ENCODE measurements at regions not wholly inside any gene's neighbourhood (a gene's known extent, or its start where the extent isn't known, plus 50 kb on each side); places are given as distances from the start of the nearest gene placed in this dataset.
A peak's percentile ranks its signal among the peaks of the same experiment; 100 is the strongest.

DNA sequence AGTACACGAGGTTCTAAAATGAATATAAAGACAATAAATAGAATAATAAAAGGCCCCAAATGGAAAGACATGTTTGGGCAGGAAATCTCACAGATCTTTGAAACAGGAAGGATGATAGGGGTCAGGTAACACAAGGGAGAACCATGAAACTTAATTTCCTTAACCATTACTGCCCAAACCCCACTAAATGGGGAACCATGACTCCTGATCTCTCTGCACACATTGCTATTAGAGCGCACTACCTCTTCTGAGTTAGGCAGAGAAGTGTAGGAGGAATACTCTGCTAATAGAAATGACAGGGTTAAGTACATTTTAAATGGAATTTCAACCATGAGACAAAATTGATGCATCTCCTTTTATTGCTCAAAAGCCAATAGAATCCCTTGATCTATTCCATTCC is 213.7 kb upstream of the SETBP1 start:
- DNase-seq: no peak

DNA sequence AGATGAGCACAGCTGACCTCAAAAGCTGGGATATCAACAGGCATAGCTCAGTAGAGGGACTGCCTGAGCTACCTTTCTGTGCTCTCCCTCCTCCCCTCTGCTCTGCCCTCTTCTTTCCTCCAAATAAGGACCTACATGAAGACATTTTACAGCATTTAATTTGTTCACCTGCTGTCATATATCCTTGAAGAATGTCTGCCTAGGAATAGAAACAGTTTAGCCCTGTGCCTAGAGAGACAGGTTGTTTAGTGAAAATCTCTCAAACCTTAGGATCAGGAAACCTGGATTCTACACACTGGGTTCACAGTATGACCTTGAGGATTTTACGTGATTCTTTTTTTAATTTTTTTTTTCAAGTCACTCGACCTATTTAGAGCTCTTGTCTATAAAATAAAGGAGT is 213.0 kb upstream of the SETBP1 start:
- no peak for DNase-seq

DNA sequence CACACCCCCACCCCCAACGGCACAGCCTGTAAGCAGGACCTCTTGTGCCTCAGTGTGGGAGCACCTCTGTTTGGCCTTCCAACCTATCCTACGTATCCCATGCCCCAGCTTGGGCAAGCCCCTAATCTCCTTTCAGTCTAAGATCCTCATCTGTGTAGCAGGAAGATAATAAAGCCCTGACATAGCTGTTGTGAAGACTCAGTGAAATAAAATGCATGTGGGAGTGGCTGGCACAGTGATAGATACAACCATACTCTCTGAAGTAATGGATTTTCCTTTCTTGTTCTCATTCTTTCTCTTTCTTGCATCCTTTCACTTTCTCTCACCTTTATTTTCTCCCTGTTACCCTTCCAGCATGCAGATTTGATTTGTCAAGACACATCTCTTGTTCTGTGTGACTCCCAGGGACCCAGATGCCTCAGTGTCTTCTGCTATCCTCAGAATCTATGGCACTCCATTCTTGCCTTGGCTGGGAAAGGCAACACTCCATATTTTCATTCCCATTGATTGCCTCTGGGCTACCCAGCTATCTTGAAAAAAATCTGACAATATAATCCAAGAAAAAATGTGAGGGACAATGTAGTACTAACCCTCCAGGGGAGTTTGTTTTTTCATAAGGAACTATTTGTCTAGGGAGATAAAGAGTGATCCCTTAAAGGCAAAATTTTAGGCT is 207.2 kb upstream of the SETBP1 start:
- DNase-seq: no peak

DNA sequence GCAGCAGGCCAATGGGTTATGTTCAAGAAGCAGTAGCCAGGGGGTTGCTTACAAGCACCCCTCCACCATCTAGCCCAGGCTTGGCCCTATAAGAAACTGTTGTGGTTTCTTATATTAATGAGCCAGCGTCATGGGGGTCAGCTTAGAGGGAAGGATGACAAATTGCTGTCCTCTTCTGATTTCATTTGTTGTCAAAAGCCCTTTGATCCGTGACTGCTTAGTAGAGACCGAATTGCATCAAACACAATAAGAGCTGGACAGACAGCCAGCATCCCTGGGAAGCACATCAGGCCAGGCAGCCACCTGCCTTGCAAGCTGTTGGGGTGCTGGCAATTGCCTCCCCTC is 206.6 kb upstream of the SETBP1 start:
- no peak for DNase-seq

DNA sequence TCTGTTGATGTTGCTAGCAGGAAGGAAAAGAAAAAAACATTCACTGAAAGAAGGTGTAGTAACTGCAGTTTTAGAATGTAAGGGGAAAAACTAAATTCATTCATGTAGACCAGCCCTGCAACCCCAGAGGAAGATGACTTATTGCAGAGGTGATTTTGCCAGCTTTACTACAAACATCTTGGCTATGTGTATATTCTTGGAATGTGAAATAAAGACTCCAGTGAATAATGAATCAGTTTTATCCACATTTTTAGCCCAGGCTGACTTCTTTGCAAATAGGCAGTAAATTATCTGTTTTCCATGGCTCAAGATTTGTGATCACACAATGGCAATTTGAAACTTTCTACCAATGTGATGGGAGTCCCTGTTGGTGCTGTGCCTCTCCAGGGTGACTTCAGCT is 206.1 kb upstream of the SETBP1 start:
- DNase-seq: no peak

DNA sequence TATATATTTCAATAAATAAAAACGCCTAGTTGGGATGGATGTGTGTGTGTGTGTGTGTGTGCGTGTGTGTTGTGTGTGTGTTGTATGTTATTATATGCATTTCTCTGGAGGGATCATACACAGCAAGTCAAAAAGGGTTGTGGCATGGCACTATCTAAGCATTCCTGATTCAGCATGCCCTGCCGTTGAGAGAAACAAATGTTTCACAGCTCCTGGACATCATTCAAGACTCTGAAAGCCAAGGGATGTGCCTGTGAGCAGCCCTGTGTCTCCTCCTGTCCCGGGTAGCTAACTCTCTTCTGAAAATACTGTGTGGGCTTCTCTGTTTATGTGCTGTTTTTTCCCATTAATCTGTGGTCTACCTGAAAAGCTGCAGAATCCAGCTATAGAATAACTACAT is 197.9 kb upstream of the SETBP1 start:
- DNase-seq: no peak

DNA sequence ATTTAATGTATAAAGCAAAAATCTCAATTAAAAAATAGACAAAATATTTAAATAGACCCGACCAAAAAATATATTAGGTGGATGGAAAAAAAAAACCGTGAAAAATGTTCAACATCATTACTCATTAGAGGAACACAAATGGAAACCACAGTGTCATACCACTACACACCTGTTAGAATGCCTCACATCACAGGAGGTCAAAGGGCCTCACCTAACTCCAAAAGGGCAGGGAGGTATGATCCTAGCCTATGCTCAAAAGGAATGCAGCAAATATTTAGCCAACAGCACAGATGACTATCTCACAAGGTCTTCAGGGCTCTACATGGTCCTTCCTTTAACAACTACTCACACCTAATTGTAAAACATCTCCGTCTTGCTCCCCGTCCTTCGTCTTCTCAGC is 185.5 kb upstream of the SETBP1 start:
- no peak for DNase-seq

DNA sequence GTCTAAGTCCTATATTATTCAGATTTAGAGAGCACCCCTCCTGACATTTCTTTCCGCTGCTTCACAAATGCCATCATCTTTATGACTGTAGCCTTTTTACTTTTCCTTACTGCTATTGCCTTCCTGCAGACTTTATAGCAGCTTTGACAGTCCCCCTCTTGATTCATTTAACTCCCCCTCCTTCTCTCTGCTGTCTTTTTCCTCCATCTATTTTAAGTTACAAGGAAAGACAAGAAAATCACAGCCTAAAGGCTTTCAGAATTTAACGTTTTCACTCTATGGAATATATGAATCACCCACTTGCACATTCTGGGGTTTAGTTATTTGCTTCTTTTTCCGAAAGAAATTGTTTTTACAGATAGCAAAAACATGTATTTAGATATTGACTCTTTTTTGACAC is 183.4 kb upstream of the SETBP1 start:
- DNase-seq: no peak

DNA sequence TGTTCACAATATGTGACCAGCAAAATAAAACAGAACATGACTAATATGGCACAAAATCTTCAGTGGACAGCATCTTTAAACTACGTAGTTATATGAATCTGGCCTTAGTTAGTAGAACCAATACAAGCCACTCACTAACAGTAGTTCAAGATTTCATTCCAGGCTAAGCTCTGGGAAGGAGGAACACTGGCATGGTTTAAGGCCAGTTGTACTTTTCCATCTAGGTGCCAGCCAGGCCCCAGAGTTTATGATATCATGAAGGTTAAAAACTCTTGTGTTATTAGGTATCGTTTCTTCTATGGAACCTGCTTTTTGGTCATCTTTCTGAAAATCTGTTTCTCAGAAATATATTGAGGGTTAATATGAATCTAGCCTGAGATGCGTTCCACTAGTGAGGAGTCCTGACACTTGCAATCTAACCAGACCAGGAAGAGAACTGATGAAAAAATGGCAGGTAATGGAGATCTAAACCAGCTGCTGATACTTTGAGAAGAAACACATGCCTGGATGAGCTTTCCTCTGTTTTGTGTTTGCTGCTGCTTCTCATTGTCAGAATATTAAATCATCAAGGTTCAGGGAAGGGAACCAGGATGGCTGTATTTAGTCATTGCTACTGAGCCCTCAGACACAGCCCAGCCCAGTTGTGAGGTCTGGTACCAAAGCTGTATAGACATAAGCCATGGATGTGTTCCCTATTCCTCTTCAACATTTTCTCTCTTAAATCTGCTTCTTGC is 182.8 kb upstream of the SETBP1 start:
- no peak for DNase-seq

DNA sequence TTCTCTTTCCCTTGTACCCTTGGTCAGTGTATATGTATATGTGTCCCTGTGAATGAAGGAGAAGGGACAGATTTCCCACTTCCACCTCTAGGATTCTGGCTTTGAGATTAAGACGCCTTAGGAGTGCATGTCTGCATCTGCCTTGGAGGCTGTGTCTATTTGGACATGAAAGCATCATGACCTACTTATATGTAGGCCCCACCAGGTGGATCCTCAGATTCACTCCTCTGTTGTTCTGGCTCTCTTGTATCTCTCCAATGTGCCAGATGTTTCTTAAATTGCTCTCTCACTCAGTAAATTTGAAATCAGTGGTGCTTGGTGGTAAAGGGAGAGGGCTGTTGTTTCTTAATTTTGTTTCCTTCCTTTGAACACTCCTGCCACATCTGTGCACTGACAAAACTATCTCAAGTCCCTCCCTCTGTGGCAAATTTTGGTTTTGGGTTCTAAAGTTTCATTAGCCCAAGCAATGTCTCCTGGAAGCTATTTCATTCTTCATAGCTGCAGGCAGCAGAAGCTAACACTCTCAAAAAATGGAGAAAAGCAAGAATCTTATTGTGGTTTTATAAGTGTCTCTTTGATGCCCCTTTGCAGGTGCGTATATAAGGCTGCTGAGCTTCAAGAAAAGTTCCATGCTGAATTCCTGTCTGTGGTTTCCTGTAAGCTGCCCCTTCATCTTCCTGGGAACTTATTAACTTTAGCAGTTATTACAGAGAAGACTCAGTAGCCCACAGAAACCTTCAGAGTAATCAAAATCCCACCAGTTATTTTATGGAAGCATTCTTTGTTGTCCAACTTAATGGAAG is 179.7 kb upstream of the SETBP1 start:
- no peak for DNase-seq

DNA sequence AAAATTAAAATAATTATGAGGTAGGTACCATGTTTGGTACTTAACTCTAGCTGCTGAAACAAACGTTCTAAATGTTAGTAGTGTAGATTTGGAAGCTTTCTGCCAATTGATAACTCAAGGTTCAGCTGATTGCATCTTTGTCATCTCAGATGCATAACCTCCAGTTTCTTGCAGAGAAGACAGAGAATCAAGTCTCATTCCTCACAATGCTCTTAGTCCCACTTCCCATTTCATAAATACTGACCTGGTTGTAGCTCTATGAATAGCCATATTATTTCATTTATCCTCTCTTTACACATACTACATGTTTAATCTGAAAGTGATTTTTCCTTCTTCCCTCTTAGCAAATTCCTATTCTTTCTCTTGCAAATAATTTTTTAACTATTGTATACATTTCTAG is 178.5 kb upstream of the SETBP1 start:
- no peak for DNase-seq

DNA sequence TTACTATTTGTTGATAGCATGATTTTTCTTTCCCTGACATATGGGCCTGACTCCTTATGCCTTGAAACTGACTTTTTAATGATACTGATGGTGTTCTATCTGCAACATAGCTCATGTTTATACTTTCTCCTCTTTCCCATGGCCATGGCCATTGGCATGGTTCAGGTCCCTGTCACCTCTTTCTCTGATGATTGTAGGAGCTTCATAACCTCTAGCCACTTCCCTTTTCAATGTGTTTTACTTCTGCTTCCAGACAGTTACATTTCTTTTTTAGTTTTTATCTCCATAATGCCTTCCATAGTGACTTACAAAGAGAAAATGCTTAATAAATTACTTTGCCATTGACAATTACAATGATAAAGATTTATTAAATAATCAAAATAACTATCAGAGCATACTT is 177.9 kb upstream of the SETBP1 start:
- DNase-seq: peak; percentile 26 to 44 (median 42)

DNA sequence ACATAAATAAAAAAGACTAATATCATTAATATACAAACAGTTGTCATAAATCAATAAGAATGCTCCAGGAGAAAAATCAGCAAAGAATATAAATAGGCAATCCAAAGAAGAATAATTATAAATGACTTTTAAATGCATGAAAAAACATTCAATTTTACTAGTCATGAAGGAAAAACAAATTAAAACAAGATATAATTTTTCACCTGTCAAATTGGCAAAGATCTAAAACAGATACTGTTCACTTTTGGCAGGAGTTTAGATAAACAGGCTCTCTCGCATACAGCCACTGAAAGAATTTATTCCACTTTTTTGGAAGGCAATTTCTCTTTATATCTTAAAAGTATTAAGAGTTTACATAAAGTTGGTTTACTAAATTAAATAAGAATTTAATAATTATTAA is 176.8 kb upstream of the SETBP1 start:
- no peak for DNase-seq

DNA sequence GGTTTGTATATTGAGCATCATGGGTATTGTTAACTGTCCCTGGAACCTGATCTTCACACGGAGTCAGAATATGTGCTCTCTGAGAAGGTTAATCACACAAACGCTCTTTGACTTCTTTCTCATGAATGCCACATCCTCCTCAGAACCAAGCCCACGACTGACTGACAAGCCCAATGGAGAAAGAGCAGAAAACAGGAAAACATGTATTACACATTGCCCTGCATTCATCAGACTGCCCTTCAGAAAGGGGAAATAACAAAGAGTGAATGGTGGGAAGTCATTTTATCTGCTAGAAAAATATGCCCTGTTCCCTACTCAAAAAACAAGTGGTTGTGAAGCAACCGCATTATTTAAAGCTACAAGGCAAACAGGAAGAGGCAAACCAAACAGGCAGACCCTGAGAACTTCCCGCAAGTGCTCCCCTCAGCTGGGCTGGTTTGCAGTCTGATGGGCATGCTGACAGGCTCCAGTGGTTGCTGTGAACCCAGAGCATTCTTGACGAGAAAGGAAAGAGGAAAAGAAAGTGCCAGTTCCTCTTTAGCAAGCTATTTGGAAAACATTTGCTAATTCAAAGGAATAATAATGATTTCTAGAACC is 172.9 kb upstream of the SETBP1 start:
- peak; percentile 72 to 88 (median 88) for DNase-seq

DNA sequence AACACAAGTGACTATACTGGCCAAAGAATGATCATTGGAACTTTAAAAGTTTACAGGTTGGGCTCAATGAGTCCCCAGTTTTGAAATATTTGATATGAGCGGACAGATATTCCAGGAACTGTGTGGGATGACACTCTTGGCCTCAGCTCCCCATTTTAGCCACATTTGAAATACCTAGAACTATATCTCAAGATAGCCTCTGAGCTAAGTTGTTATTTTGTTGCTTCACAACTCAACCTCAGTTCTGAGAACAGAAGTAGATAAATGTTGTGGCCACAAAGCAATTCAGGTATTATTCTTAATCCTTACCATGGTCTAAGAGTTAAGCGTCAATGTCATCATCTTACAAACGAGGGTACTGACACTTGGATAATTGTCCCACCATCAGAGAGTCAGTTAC is 172.2 kb upstream of the SETBP1 start:
- peak in 1 of 3 donors; percentile 7 for DNase-seq

DNA sequence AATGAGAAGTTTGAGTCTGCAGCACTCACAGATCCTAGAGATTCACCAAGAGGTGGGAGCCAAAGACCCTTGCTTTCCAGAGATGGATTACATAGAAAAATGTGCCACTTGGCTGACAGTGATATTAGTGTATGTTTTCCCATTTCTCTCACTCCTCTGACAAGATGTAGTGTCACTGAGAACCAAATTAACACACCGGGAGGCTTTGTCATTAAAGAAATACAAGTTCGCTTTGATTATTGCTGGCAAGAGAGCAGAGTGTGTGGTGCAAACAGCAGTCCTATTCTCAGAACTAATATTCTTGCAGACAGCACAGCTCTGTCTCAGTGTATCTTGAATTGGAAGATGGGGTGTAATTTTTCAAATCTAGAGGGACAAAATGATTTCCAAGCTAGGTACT is 171.6 kb upstream of the SETBP1 start:
- no peak for DNase-seq

DNA sequence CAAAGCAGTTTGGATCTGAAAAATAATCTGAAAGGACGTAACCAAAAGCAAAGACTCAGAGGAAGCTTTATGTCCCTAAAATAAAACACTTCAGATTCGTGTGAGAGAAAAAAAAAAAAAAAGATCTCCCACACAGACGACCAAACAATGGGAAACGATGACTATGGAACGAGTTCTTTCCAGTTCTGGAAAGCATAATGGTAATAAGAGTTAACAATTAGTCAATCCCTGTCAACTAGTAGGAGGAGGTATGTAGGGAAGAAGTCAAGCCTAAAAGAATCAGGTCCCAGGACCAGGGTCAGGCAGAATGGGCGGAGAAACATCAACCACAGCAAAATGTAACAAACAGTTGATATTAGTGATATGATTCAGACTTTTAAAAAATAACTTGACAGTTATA is 170.3 kb upstream of the SETBP1 start:
- DNase-seq: no peak

DNA sequence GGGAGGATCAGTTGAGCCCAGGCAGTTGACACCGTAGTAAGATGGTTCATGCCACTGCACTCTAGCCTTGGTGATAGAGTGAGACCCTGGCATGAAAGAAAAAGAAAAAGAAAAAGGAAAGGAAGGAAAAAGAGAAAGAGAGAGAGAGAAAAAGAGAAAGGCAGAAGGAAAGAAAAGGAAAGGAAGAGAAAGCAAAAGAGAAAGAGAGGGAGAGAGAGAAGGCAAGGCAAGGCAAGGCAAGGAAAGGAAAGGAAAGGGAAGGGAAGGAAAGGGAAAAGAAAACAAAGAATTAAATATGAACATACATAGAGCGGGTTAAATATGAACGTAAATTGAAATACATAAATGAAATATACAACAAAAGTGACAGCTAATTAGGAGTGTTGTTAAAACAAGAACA is 167.5 kb upstream of the SETBP1 start:
- no peak for DNase-seq

DNA sequence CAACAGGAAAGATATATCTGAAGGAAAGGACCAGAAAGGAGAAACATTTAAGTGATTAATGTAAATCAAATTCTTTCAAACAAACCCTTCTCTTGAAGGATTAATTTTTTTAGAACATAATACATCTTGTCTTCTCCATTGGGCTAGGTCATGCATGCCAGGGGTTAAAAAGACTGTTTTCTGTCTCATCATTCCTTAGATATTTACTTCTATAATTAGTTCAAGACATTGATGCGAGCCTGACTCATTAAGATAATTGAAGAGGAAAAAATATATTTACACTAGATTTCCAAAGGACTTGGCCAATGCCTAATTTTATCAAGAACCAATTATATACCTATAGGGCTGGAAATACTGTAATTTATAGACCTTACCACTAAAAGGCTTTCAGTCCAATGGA is 166.6 kb upstream of the SETBP1 start:
- no peak for DNase-seq

DNA sequence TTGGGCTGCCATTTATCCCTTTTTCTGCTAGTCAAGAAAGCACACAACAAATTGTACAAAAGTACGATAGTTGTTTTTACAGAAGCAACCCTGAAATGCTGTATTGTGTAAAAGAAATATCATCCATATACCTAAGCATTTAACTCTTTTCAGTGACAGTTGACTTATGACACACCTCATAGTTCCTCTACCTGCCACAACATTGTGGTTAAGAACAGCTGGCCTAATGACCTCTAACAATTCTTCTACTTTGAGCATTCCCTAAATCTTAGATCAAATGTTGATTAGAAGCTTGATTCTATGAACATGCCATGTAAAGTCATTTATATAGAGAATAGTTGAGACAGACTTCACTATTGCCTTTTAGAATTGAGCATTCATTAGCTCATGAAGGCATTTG is 165.9 kb upstream of the SETBP1 start:
- DNase-seq: no peak

DNA sequence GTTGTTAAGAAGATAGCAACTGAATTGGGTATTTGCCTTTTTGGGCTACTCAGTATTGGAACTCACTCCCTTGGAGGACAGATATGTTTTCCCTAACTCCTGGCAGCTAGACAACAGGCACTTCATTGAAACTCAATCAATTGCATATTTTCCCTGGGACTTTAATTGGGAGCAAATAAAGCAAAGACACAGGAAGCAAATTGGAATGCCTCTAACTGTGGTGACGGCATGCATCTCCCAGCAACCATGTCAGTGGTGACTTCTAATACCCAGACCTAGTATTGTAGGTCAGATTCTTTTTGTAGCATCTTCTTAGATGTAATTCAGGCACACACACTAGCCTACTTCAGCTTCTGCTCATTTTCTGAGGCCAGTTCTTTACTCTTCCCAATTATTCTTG is 164.2 kb upstream of the SETBP1 start:
- DNase-seq: no peak

DNA sequence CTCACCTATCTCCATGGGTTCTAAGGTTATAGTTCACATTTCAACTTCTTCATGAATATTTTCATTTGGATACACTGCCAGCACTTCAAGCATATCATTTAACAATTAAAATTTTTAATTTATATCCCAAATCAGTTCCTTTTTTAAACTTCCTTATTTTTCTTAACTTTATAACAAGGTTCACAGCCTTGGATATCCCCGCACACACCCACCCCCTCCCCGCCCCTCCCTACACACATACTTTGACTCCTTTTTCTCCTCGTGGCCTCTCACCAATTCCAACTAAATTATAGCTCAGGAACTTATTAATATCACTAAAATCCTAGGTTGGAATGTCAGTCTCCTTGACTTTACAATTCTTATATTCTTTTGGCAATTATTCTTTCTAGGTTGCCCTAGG is 163.6 kb upstream of the SETBP1 start:
- DNase-seq: peak in 1 of 3 donors; percentile 15

DNA sequence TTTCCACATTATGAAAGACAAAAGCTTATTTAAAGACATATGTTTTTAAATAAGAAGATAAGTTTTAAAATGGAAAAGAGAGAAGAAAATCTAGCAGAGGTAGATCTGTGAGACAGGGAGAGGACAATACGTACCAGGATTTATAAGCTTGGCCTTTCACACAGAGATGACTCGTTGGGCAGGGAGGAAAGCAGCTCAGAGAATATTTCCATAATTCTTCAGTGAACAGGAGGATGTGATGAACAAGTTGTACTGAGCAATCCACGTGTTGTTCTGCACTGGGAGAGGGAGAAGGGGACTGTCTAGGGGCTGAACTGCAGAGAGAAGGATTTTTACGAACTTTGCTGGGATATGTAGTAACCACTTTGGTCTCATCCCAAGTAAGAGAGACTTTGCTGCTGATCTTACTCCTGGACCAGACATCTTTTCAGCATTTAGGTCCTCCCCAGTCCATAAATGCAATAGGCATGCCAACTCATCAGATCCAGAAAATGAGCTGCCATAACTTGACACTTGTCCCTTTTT is 162.5 kb upstream of the SETBP1 start:
- no peak for DNase-seq

DNA sequence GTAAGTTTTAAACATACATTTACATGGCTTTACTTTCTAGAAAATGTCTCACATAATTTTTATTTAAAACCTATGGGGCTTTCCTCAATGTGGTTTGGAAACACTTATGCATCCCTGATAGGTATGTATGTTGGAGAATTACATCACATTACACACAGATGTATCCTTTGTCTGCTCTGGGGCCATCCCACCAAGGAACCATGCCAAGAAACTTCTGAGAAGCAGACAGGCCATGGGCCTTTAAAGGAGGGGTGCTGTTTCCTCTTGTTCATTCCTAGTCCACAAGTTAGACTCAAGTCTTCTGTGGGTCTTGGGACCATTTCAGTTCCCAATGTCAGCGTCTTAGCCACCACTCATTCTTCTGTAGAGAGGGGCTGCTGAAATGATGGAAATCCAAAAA is 162.0 kb upstream of the SETBP1 start:
- no peak for DNase-seq

All from suppressor macrophage treated with lipopolysaccharide for 1 hour (primary cell).